Cardiac muscle cell (in vitro differentiated cells and primary cell): ENCODE measurements at regions not wholly inside any gene's neighbourhood (a gene's known extent, or its start where the extent isn't known, plus 50 kb on each side); places are given as distances from the start of the nearest gene placed in this dataset.
A peak's percentile ranks its signal among the peaks of the same experiment; 100 is the strongest.
"Not testable (repeated sequence)": the region's sequence is repeated elsewhere in the genome, so short reads cannot be mapped to it uniquely, and the experiment has no call there.

Experiments used
- DNase-seq, 2 donors: peaks; one replicate each; pipeline versions ENCODE4 v3.0.0 to v3.0.0-alpha.2; 2010 to 2017; ENCODE audit warnings: low read depth in 1 of 2, low spot score in 1 of 2
- H3K27ac ChIP-seq: fragments of 200-600 bp; sonication (generic); 2 replicates; pipeline ENCODE4 v1.5.1; 2016
- H3K27me3 ChIP-seq: fragments of 200-600 bp; sonication (generic); 2 replicates; pipeline ENCODE4 v1.6.0; 2016; ENCODE audit warnings: control low read depth
- H3K36me3 ChIP-seq: fragments of 200-600 bp; sonication (generic); 2 replicates; pipeline ENCODE4 v1.5.1; 2016; ENCODE audit warnings: control low read depth
- H3K4me1 ChIP-seq: fragments of 200-600 bp; sonication (generic); 2 replicates; pipeline ENCODE4 v1.8.1; 2017; ENCODE audit warnings: low read depth, mild to moderate bottlenecking, mixed run types
- H3K4me3 ChIP-seq: fragments of 200-600 bp; sonication (generic); 2 replicates; pipeline ENCODE4 v1.5.1; 2016; ENCODE audit warnings: mild to moderate bottlenecking
- H3K9me3 ChIP-seq: fragments of 200-600 bp; sonication (generic); 2 replicates; pipeline ENCODE4 v1.5.1; 2017; ENCODE audit warnings: low read depth, mild to moderate bottlenecking, control low read depth
- CTCF ChIP-seq: IDR thresholded peaks from 2 replicates; pipeline ENCODE4 v1.5.1; 2012; ENCODE audit warnings: low read depth, mild to moderate bottlenecking, low read length

- no peaks in the 10 kb centered on the region for H3K27me3 ChIP-seq
- H3K9me3 ChIP-seq, result no peaks in the 10 kb centered on the region
- peak in 1 of 2 donors; percentile 20 for DNase-seq
- H3K4me1 ChIP-seq, result peaks cover 33% of the 10 kb centered on the region
- no peaks in the 10 kb centered on the region for H3K36me3 ChIP-seq
- no peak overlapping the region for H3K27ac ChIP-seq
- H3K4me3 ChIP-seq, result no peak overlapping the region
- no peak for TF ChIP-seq CTCF
These were observed 71.5 kb upstream of the DHX40 start for GRCh38 chr17:59493867-59494266.

- Histone ChIP-seq H3K36me3 (no peaks in the 10 kb centered on the region), H3K4me1 (peaks cover 28% of the 10 kb centered on the region), H3K27me3 (no peaks in the 10 kb centered on the region), H3K9me3 (no peaks in the 10 kb centered on the region), H3K27ac (no peak overlapping the region), H3K4me3 (no peak overlapping the region)
- no peak for TF ChIP-seq CTCF
- no peak for DNase-seq
These were observed 70.5 kb upstream of the DHX40 start for GRCh38 chr17:59494757-59495368.

DNA sequence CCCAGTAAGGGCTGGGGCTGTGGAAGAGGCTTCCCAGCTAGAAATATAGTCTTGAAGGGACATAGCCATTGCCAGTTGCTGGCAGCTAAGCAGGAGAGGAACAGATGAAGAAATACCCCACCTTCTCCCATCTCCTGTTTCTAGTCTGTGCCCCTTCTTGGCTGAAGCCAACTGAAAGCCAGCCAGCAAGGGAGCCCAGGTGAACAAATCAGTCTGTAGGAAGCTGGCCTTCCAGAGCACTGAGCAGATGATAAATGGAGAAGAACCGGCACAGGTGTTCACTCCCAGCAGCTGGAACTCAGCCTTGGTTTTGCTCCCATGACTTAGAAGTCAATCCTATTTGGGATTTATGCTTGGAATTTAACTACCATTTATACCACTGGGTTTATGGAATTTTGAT is 69.2 kb upstream of the DHX40 start:
- no peaks in the 10 kb centered on the region for H3K27me3 ChIP-seq
- peaks cover 20% of the 10 kb centered on the region for H3K4me1 ChIP-seq
- no peaks in the 10 kb centered on the region for H3K9me3 ChIP-seq
- TF ChIP-seq CTCF, result no peak
- no peaks in the 10 kb centered on the region for H3K36me3 ChIP-seq
- H3K4me3 ChIP-seq, result no peak overlapping the region
- no peak overlapping the region for H3K27ac ChIP-seq
- DNase-seq, result no peak

GRCh38 chr17:59498530-59499307 is 66.7 kb upstream of the DHX40 start:
- DNase-seq, result no peak
- Histone ChIP-seq H3K9me3 (no peaks in the 10 kb centered on the region), H3K4me1 (peaks cover 8% of the 10 kb centered on the region), H3K27ac (no peak overlapping the region), H3K27me3 (no peaks in the 10 kb centered on the region), H3K36me3 (no peaks in the 10 kb centered on the region), H3K4me3 (no peak overlapping the region)
- no peak for TF ChIP-seq CTCF

DNA sequence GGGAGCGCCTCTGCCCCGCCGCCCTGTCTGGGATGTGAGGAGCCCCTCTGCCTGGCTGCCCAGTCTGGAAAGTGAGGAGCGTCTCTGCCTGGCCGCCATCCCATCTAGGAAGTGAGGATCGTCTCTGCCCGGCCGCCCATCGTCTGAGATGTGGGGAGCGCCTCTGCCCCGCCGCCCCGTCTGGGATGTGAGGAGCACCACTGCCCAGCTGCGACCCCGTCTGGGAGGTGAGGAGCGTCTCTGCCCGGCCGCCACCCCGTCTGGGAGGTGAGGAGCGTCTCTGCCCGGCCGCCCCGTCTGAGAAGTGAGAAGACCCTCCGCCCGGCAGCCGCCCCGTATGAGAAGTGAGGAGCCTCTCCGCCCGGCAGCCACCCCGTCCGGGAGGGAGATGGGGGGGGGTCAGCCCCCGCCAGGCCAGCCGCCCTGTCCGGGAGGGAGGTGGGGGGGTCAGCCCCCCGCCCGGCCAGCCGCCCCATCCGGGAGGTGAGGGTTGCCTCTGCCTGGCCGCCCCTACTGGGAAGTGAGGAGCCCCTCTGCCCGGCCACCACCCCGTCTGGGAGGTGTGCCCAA is 65.2 kb upstream of the DHX40 start:
- H3K9me3 ChIP-seq, DNase-seq, H3K36me3 ChIP-seq, H3K4me1 ChIP-seq, H3K4me3 ChIP-seq, H3K27ac ChIP-seq, H3K27me3 ChIP-seq: not testable (repeated sequence)

DNA sequence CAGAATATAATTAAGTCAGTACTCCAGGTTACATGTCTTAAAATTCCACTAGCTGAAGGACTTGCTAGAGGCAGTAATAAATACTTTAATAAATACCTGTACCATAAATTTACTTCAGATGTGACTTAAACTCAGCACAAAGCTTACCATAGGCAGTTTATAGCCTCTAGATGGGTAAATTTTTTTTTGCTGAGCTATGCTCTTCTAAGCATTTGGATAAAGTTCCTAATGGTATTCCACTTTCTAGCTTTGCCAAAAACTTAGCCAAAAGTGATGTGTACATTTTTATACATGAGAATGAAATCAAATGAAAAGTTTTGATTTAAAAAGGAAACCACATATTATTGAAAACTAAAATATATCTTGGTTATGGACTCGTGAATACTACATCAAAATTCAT is 63.7 kb upstream of the DHX40 start:
- DNase-seq, result no peak
- no peaks in the 10 kb centered on the region for H3K27me3 ChIP-seq
- TF ChIP-seq CTCF, result no peak

More for the DNA sequence above, 63.7 kb upstream of the DHX40 start:
- Histone ChIP-seq H3K4me3 (no peak overlapping the region), H3K9me3 (no peaks in the 10 kb centered on the region), H3K36me3 (no peaks in the 10 kb centered on the region), H3K27ac (no peak overlapping the region), H3K4me1 (peaks cover 4% of the 10 kb centered on the region)
